Brain microvascular endothelial cell (primary cell): ENCODE measurements at regions not wholly inside any gene's neighbourhood (a gene's known extent, or its start where the extent isn't known, plus 50 kb on each side); places are given as distances from the start of the nearest gene placed in this dataset.

Source experiments
- DNase-seq: peaks from one replicate; pipeline ENCODE4 v3.0.0-alpha.2; 2020
- H3K27ac ChIP-seq: fragments of 250-450 bp; sonication (Bioruptor Pico); 2 replicates; pipeline ENCODE4 v1.5.1; 2020; ENCODE audit warnings: mild to moderate bottlenecking, moderate library complexity
- H3K27me3 ChIP-seq: fragments of 250-450 bp; sonication (Bioruptor Pico); replicated peaks from 2 replicates; pipeline ENCODE4 v1.5.1; 2020; ENCODE audit warnings: mild to moderate bottlenecking
- H3K36me3 ChIP-seq: fragments of 250-450 bp; sonication (Bioruptor Pico); replicated peaks from 2 replicates; pipeline ENCODE4 v1.5.1; 2020; ENCODE audit warnings: mild to moderate bottlenecking
- H3K4me3 ChIP-seq: 2 replicates; pipeline ENCODE4 v1.5.1; 2011; ENCODE audit warnings: low read depth, mild to moderate bottlenecking, control low read depth, low read length, moderate library complexity
- in situ Hi-C: cut with HindIII; loops from 2 replicates; pipeline ENCODE4 v1.10.0; 2017; ENCODE audit warnings: low sequenced_read_pairs, low pct_ligation_motif_present
- TF ChIP-seq, protein P1 (sequence below): IDR thresholded peaks from 2 replicates; pipeline ENCODE4 v1.5.1; 2011; ENCODE audit warnings: low read depth, mild to moderate bottlenecking, moderate library complexity, low read length, control low read depth, inconsistent platforms; ENCODE audit errors: missing control alignments

GRCh38 chr12:124449623-124450375 lies 117.6 kb downstream of the NCOR2 start:
- TF ChIP-seq, protein P1, sequence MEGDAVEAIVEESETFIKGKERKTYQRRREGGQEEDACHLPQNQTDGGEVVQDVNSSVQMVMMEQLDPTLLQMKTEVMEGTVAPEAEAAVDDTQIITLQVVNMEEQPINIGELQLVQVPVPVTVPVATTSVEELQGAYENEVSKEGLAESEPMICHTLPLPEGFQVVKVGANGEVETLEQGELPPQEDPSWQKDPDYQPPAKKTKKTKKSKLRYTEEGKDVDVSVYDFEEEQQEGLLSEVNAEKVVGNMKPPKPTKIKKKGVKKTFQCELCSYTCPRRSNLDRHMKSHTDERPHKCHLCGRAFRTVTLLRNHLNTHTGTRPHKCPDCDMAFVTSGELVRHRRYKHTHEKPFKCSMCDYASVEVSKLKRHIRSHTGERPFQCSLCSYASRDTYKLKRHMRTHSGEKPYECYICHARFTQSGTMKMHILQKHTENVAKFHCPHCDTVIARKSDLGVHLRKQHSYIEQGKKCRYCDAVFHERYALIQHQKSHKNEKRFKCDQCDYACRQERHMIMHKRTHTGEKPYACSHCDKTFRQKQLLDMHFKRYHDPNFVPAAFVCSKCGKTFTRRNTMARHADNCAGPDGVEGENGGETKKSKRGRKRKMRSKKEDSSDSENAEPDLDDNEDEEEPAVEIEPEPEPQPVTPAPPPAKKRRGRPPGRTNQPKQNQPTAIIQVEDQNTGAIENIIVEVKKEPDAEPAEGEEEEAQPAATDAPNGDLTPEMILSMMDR, result no peak
- peaks cover 15% of the 10 kb centered on the region for H3K36me3 ChIP-seq
- no peaks in the 10 kb centered on the region for H3K27me3 ChIP-seq
- no peak overlapping the region for H3K4me3 ChIP-seq
- no peak overlapping the region for H3K27ac ChIP-seq
- in situ Hi-C loops, result no loop called here
- no peak for DNase-seq

GRCh38 chr12:124448955-124449622 lies 118.3 kb downstream of the NCOR2 start:
- Histone ChIP-seq H3K27me3 (no peaks in the 10 kb centered on the region), H3K4me3 (no peak overlapping the region), H3K36me3 (peaks cover 17% of the 10 kb centered on the region), H3K27ac (no peak overlapping the region)
- in situ Hi-C loops, result no loop called here
- TF ChIP-seq, protein P1, result no peak
- DNase-seq, result no peak

GRCh38 chr12:124448241-124448954 lies 119.0 kb downstream of the NCOR2 start:
- Histone ChIP-seq H3K27ac (no peak overlapping the region), H3K4me3 (no peak overlapping the region), H3K36me3 (peaks cover 24% of the 10 kb centered on the region), H3K27me3 (no peaks in the 10 kb centered on the region)
- no peak for DNase-seq
- TF ChIP-seq, protein P1, result no peak
- in situ Hi-C loops, result no loop called here

GRCh38 chr12:124446364-124446763 lies 121.0 kb downstream of the NCOR2 start:
- TF ChIP-seq, protein P1, result no peak
- Histone ChIP-seq H3K4me3 (no peak overlapping the region), H3K36me3 (peaks cover 36% of the 10 kb centered on the region), H3K27me3 (no peaks in the 10 kb centered on the region), H3K27ac (no peak overlapping the region)
- in situ Hi-C loops, result no loop called here
- DNase-seq, result no peak

DNA sequence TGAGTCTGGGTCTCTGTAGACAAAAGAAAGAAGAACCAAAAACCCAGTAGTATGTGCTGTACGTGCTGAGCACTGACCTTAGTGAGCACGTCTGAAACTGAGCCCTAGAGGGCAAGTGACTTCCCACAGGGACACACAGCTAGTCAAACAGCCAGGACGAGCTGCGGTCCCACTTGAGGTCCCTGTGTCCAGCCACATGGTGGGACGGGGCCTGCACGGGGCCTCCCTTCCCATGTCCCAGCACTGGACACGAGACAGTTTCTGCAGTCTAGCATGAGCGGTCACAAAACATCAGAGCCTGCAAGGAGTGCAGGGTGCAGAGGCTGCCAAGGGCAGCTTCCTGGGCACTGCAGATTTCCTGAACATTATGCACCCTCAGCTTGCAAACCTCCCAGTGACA lies 121.6 kb downstream of the NCOR2 start:
- Histone ChIP-seq H3K4me3 (no peak overlapping the region), H3K27me3 (no peaks in the 10 kb centered on the region), H3K27ac (no peak overlapping the region), H3K36me3 (peaks cover 36% of the 10 kb centered on the region)
- TF ChIP-seq, protein P1, result no peak
- in situ Hi-C loops, result no loop called here
- DNase-seq, result no peak
